Suppressor macrophage treated with lipopolysaccharide for 1 hour (primary cell): ENCODE measurements at regions not wholly inside any gene's neighbourhood (a gene's known extent, or its start where the extent isn't known, plus 50 kb on each side); places are given as distances from the start of the nearest gene placed in this dataset.
"Not testable (repeated sequence)": the region's sequence is repeated elsewhere in the genome, so short reads cannot be mapped to it uniquely, and the experiment has no call there.

Source experiments
- DNase-seq, 3 donors: peaks; one replicate each; pipeline ENCODE4 v3.0.0-alpha.2; 2020 to 2022

DNA sequence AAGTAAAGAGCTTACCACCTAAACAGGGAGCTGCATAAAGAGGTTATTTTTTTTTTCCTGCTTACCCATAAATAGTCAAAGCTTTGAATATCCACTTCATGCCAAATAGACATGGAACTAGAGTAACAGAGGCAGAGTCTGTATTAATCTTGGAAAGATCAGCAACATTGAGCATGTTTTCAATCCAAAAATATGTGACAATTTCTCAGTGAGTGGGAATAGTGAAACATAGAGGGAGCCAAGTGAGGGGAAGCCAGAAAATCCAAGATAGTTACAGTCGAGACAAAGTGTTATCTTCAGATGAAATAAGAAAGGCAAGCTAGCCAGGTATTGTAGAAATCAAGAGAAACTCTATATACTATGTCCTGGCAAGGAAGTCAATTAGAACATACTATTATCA, 122.3 kb upstream of the TACR3 start:
- DNase-seq, result no peak

- not testable (repeated sequence) for DNase-seq
These were observed 90.5 kb upstream of the TACR3 start for GRCh38 chr4:103810308-103810707.

DNA sequence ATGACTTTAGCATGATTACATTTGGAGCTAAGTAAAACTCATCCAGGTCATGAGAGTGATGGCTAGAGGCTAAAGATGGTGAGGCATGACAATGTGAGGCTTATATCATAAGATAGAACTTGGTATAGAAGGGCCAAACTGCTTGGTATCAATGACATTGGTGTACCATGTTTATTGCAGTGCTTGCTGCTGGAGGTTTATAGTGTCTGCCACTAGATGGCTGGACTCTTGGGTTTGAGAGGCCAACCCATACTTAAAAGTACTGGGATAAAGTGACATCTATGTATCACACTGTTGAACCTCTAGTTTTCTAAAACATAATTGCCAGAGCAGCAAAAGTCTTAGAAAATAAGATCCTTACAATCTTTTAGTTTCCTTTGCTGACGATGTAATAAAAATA, 83.0 kb upstream of the TACR3 start:
- no peak for DNase-seq

GRCh38 chr4:103787057-103787456, 67.3 kb upstream of the TACR3 start:
- no peak for DNase-seq

DNA sequence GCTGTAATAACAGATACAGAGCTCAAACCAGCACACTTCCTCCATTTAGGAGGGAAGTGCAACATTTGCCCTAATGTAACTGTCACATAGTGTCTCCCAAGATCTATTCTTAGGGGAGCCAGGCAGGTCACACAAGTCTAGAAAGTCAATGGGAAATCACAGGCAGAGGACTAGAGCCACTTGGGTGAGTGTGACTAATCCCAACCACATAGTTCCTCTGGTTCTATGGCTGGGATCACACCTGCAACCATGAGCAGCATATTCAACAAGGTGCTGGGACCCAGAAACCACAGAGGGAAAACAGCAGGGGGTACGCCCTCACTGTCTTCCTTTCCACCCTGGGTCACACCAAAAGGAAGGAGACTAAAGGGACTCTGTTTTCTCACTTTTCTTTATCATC, 66.8 kb upstream of the TACR3 start:
- no peak for DNase-seq

DNA sequence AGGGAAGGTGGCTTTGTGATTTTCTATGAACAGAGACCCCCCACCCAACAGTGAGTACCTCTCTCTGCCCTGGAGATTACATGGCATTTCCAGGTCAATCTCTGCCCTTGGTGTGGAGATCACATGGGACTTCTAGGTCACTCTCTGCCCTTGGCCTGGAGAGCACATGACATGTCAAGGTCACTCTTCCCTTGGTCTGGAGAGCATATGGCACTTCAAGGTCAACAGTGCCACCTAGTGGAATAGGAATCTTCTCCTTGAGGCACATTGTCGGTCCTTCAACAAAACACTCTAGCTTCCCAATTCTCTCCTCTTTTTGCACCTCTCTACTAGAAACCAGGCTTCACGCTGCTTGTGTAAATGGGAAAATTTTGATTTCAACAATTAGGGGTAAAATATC, 66.2 kb upstream of the TACR3 start:
- DNase-seq, result peak in 1 of 3 donors; percentile 3

DNA sequence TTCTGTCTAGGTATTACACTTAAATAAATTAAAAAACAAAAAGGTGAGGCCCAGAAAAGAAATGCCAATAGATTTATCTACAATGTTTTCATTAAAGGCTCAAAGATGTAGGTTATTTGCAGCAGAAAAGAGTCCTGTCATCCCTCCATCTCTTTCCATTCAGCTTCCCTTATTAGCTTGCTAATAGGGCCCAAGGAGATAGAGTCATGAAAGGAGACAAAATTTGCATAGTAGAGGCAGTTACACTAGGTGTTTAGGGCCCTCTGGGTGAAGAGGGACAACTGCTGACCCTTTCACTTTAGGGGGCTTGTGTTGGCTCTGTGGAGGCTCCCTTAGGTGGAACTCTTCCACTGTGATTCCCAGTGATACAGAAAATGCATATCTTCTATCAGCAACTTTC, 58.4 kb upstream of the TACR3 start:
- DNase-seq, result no peak

DNA sequence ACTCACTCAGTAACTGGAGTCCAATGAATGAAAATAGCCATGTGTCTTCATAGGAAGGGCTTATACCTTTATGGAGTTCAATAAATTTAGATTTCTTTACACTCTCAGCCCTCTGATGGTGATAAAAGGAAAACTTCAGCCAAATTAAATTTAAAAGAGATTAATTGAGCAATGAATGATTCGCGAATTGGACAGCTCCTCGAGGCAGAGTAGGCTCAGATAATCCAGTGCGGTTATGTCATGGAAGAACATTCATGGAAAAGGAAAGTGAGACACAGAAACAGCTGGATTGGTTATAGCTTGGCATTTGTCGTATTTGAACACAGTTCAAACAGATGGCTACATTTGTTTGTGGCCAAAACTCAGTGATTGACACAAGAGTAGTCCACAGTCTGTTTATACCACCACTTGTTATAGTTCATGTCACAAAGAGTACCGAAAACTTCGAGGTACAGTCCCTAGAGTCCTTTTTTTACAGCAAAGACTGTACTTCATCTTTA, 54.6 kb upstream of the TACR3 start:
- DNase-seq, result no peak

- no peak for DNase-seq
These were observed 54.0 kb upstream of the TACR3 start for GRCh38 chr4:103773691-103774231.
